K562 (cell line): ENCODE measurements at regions not wholly inside any gene's neighbourhood (a gene's known extent, or its start where the extent isn't known, plus 50 kb on each side); places are given as distances from the start of the nearest gene placed in this dataset.

ENCODE experiments used
- ATAC-seq: fragments of 200-7000 bp; cut with Tn5 transposase; 3 replicates; pipeline ENCODE4 v1.9.1; 2020; ENCODE audit warnings: moderate library complexity
- BruUV-seq: library from RNA; stranded (reverse); fragments of 400-500 nt; replicated peaks from 2 replicates; lab custom pipeline; 2021; lab: Mats Ljungman, UMichigan
- CTCF ChIA-PET: fragments of 300-600 bp; formaldehyde crosslinking; extraction: SDS; loops from one replicate; lab custom pipeline; 2021; ENCODE audit warnings: low intra/inter-chr PET ratio; lab: Yijun Ruan, JAX
- POLR2A ChIA-PET: fragments of 300-600, 350-650 bp; sonication (Branson Sonifier 250); formaldehyde crosslinking; extraction: SDS; loops from one replicate; lab custom pipeline; 2021; ENCODE audit warnings: antibody characterized with exemption, inconsistent platforms; lab: Yijun Ruan, JAX
- DNase-seq, 4 experiments: peaks; one replicate each; pipeline versions ENCODE4 v3.0.0 to v3.0.0-alpha.2; 2011 to 2018; ENCODE audit warnings: low spot score in 3 of 4, mixed read lengths in 3 of 4; ENCODE audit errors: extremely low read depth in 1 of 4
- FAIRE-seq: peaks from 2 replicates; lab custom pipeline; 2011; peaks lifted over from hg19 to GRCh38; lab: Jason Lieb, UNC
- H2AFZ ChIP-seq: 2 replicates; pipeline ENCODE4 v1.6.0; 2011; ENCODE audit warnings: low read depth, low read length, control low read depth, inconsistent platforms
- H3K27ac ChIP-seq: fragments of 200-600 bp; 3 replicates; pipeline ENCODE4 v1.8.0; 2011; ENCODE audit warnings: low read depth, mild to moderate bottlenecking, control low read depth, inconsistent platforms, low read length, moderate library complexity, mixed read lengths; ENCODE audit errors: extremely low read depth
- H3K27me3 ChIP-seq, 2 experiments: fragments of 300-600 bp in 1 of 2; 2 replicates in 1 of 2; 3 replicates in 1 of 2; pipeline versions ENCODE4 v1.6.0 to v1.8.0; 2011; ENCODE audit warnings: inconsistent platforms in 2 of 2, low read length in 2 of 2, mild to moderate bottlenecking in 1 of 2, mixed read lengths in 1 of 2, moderate library complexity in 1 of 2; ENCODE audit not compliant: control insufficient read depth in 2 of 2, insufficient read depth in 2 of 2
- H3K36me3 ChIP-seq: fragments of 300-600 bp; 3 replicates; pipeline ENCODE4 v1.8.0; 2011; ENCODE audit warnings: mild to moderate bottlenecking, low read length, inconsistent platforms; ENCODE audit not compliant: control insufficient read depth, insufficient read depth
- H3K4me1 ChIP-seq, 2 experiments: fragments of 200-600 bp in 1 of 2; replicated peaks in 1 of 2; 2 replicates in 1 of 2; 3 replicates in 1 of 2; pipeline versions ENCODE4 v1.5.1 to v1.8.0; 2011; ENCODE audit warnings: inconsistent platforms in 2 of 2, low read length in 2 of 2, mild to moderate bottlenecking in 1 of 2, mixed read lengths in 1 of 2, moderate library complexity in 1 of 2; ENCODE audit not compliant: control insufficient read depth in 2 of 2, insufficient read depth in 2 of 2
- H3K4me2 ChIP-seq: 2 replicates; pipeline ENCODE4 v1.6.1; 2011; ENCODE audit warnings: low read length, control low read depth, inconsistent platforms, mixed read lengths; ENCODE audit not compliant: insufficient read depth
- H3K4me3 ChIP-seq: fragments of 200-600 bp; sonication (generic), shearing (Covaris generic); 2 replicates; pipeline ENCODE4 v1.5.1; 2016; ENCODE audit warnings: control low read depth, inconsistent platforms
- H3K79me2 ChIP-seq: fragments of 200-600 bp; 3 replicates; pipeline ENCODE4 v1.8.0; 2011; ENCODE audit warnings: low read length, inconsistent platforms; ENCODE audit not compliant: control insufficient read depth, insufficient read depth
- H3K9ac ChIP-seq, 2 experiments: 2 replicates each; pipeline versions ENCODE4 v1.6.0 to v1.6.1; 2011; ENCODE audit warnings: low read depth in 2 of 2, low read length in 2 of 2, control low read depth in 1 of 2, inconsistent platforms in 1 of 2, mild to moderate bottlenecking in 1 of 2, mixed read lengths in 1 of 2; ENCODE audit not compliant: insufficient read depth in 1 of 2
- H3K9me1 ChIP-seq: one replicate; pipeline ENCODE4 v1.6.0; 2011; ENCODE audit warnings: inconsistent platforms, mild to moderate bottlenecking, low read length, moderate library complexity; ENCODE audit not compliant: control insufficient read depth, insufficient read depth
- H3K9me3 ChIP-seq: replicated peaks from 2 replicates; pipeline ENCODE4 v1.5.1; 2011; ENCODE audit warnings: low read depth, low read length, inconsistent platforms; ENCODE audit not compliant: control insufficient read depth, insufficient read depth
- H4K20me1 ChIP-seq: replicated peaks from 2 replicates; pipeline ENCODE4 v1.6.1; 2011; ENCODE audit warnings: low read length, inconsistent platforms, mixed read lengths; ENCODE audit not compliant: control insufficient read depth, insufficient read depth
- BCL6 ChIP-seq: fragments of 250-450 bp; sonication (Bioruptor Pico); IDR thresholded peaks from 2 replicates; pipeline ENCODE4 v1.4.0; 2020
- BRD4 ChIP-seq: fragments of 200-600 bp; sonication (generic); IDR thresholded peaks from 2 replicates; pipeline ENCODE4 v1.6.1; 2017; ENCODE audit warnings: inconsistent platforms
- CC2D1A ChIP-seq: fragments of 450-650 bp; IDR thresholded peaks from 2 replicates; pipeline ENCODE4 v1.6.1; 2017; ENCODE audit warnings: mild to moderate bottlenecking
- EGR1 ChIP-seq: fragments of 450-650 bp; conservative IDR thresholded peaks from 2 replicates; pipeline ENCODE4 v1.6.1; 2017; ENCODE audit warnings: mild to moderate bottlenecking
- ETS1 ChIP-seq: conservative IDR thresholded peaks from 2 replicates; pipeline ENCODE4 v1.6.1; 2011; ENCODE audit warnings: low read depth, mild to moderate bottlenecking, low read length; ENCODE audit not compliant: control insufficient read depth
- FOXJ2 ChIP-seq: fragments of 200-800 bp; sonication (Bioruptor generic); IDR thresholded peaks from 2 replicates; pipeline ENCODE4 v1.6.1; 2016; ENCODE audit warnings: missing genetic modification characterization, missing compliant biosample characterization
- KDM2B ChIP-seq: fragments of 250-450 bp; sonication (Bioruptor Pico); IDR thresholded peaks from 2 replicates; pipeline ENCODE4 v1.8.0; 2021; ENCODE audit warnings: mild to moderate bottlenecking, moderate library complexity
- POLR2H ChIP-seq: IDR thresholded peaks from 2 replicates; pipeline ENCODE4 v1.6.1; 2016; ENCODE audit warnings: missing genetic modification characterization, low read depth, mild to moderate bottlenecking, control low read depth, missing compliant biosample characterization, moderate library complexity
- RBM14 ChIP-seq: fragments of 200-400 bp; formaldehyde crosslinking; IDR thresholded peaks from 2 replicates; pipeline ENCODE4 v1.6.1; 2018; ENCODE audit warnings: low read depth, mild to moderate bottlenecking, low read length, moderate library complexity, borderline replicate concordance; ENCODE audit not compliant: insufficient read depth
- SOX6 ChIP-seq: fragments of 450-650 bp; IDR thresholded peaks from 2 replicates; pipeline ENCODE4 v1.6.1; 2014; ENCODE audit warnings: mild to moderate bottlenecking
- SUPT5H ChIP-seq: fragments of 450-650 bp; IDR thresholded peaks from 2 replicates; pipeline ENCODE4 v1.6.1; 2016
- TAL1 ChIP-seq: fragments of 450-650 bp; IDR thresholded peaks from 2 replicates; pipeline ENCODE4 v1.6.1; 2016; ENCODE audit warnings: mild to moderate bottlenecking
- TCF3 ChIP-seq: sonication (generic); formaldehyde crosslinking; IDR thresholded peaks from 2 replicates; pipeline ENCODE4 v1.4.0; 2020; ENCODE audit warnings: mild to moderate bottlenecking, missing genetic modification reagents
- TEAD1 ChIP-seq, 2 experiments: fragments of 450-650 bp in 1 of 2; sonication (generic) in 1 of 2; formaldehyde crosslinking; IDR thresholded peaks; 2 replicates each; pipeline versions ENCODE4 v1.4.0 to v1.8.0; 2020 to 2022; ENCODE audit warnings: mild to moderate bottlenecking in 2 of 2, missing genetic modification reagents in 1 of 2
- TEAD4 ChIP-seq, 2 experiments: sonication (generic) in 1 of 2; formaldehyde crosslinking in 1 of 2; IDR thresholded peaks; 2 replicates each; pipeline versions ENCODE4 v1.6.1 to v1.8.0; 2012 to 2022; ENCODE audit warnings: borderline replicate concordance in 1 of 2, inconsistent platforms in 1 of 2, low read length in 1 of 2, mild to moderate bottlenecking in 1 of 2, missing genetic modification reagents in 1 of 2
- ZEB2 ChIP-seq: fragments of 450-650 bp; IDR thresholded peaks from 2 replicates; pipeline ENCODE4 v1.6.1; 2016
- ZNF121 ChIP-seq: sonication (generic); formaldehyde crosslinking; conservative IDR thresholded peaks from 2 replicates; pipeline ENCODE4 v1.8.0; 2022; ENCODE audit warnings: missing genetic modification reagents
- ZNF384 ChIP-seq: IDR thresholded peaks from 2 replicates; pipeline ENCODE4 v1.6.1; 2012; ENCODE audit warnings: low read depth, low read length, improper control_type of control experiment
- WGBS: fragments of 100-300 bp; shearing (Covaris generic); methylation state at CpG from one replicate; pipeline ENCODE4 v1.1.6; 2016; ENCODE audit warnings: low coverage, mixed read lengths; ENCODE audit not compliant: insufficient coverage; ENCODE audit errors: missing lambda C conversion rate; 5-methylcytosine and 5-hydroxymethylcytosine counted together
- in situ Hi-C: fragments of 300-500 bp; cut with MboI; formaldehyde crosslinking; loops from 4 replicates; pipeline ENCODE4 v1.15.0; 2018; ENCODE audit warnings: inconsistent platforms, mixed read lengths
- intact Hi-C: fragments of 100-400 bp; cut with micrococcal nuclease; formaldehyde crosslinking; loops from 2 replicates; pipeline ENCODE4 v1.14.2; 2022
- TF ChIP-seq, protein P1 (sequence below): fragments of 450-650 bp; IDR thresholded peaks from 2 replicates; pipeline ENCODE4 v1.6.1; 2016; ENCODE audit warnings: antibody characterized with exemption
- TF ChIP-seq, protein P2 (sequence below): sonication (generic); formaldehyde crosslinking; IDR thresholded peaks from 2 replicates; pipeline ENCODE4 v1.8.0; 2022; ENCODE audit warnings: missing genetic modification reagents, mild to moderate bottlenecking, moderate library complexity, borderline replicate concordance

GRCh38 chr5:74392711-74393351, 247.7 kb downstream of the ENC1 start (continued):
- TF ChIP-seq FOXJ2 (tag) (peak; percentile 55; the same call in 1 of the 2 replicates), BCL6 (CRISPR knock-in tag) (no peak), TEAD4 (IDR thresholded peaks at IDR 0.05; ENCODE audit: low read length) (peak; percentile 51; the same call in 1 of the 2 replicates), TEAD4 (CRISPR knock-in tag; IDR thresholded peaks at IDR 0.05; ENCODE audit: borderline replicate concordance) (no peak), KDM2B (CRISPR knock-in tag) (no peak), TCF3 (CRISPR knock-in tag) (peak; percentile 26; the same call in 1 of the 2 replicates), ZNF121 (no peak), TEAD1 (CRISPR knock-in tag; IDR thresholded peaks at IDR 0.05) (peak in 1 of 2 experiments; percentile 21; a peak in 1 of 4 replicates), ZEB2 (no peak), RBM14 (no peak), SOX6 (peak; percentile 56), POLR2H (tag) (no peak), TAL1 (peak; percentile 28)

- intact Hi-C loops (loop anchor here (5.0 kb wide), 1 partner anchor 251 kb away; the partner anchor contains the start of gene ENC1), in situ Hi-C loops (no loop called here)
- H3K27ac ChIP-seq = peak overlapping the region; percentile 54
- no peaks in the 10 kb centered on the region for H4K20me1 ChIP-seq
- no peaks in the 10 kb centered on the region for H3K79me2 ChIP-seq
- BruUV-seq = no TSS peak
- H3K9me3 ChIP-seq = no peaks in the 10 kb centered on the region
- H3K9ac ChIP-seq = no peak overlapping the region; a peak in 1 of 4 replicates
- DNase-seq = peak in 2 of 4 experiments; percentile 23 to 56
- peak overlapping the region; percentile 53 for H2AFZ ChIP-seq
- H3K36me3 ChIP-seq = no peaks in the 10 kb centered on the region
- no peaks in the 10 kb centered on the region for H3K9me1 ChIP-seq
- FAIRE-seq = peak; percentile 65
- WGBS = 5% methylated on average over 3 of the region's 3 CpGs
- peaks cover 0 to 8% of the 10 kb centered on the region in 2 experiments; a peak in 3 of 5 replicates for H3K4me1 ChIP-seq
- POLR2A ChIA-PET = interaction anchor here (0.6 to 1.5 kb wide), 2 partner anchors 25 to 1371 kb away, joined by 3 to 7 read pairs; no protein-coding TSS in a partner anchor
- no peak overlapping the region for H3K4me3 ChIP-seq
- ATAC-seq = peak; percentile 83
- CTCF ChIA-PET = no interaction called here
- peak overlapping the region; percentile 36; the same call in 1 of the 2 replicates for H3K4me2 ChIP-seq
- no peaks in the 10 kb centered on the region for H3K27me3 ChIP-seq
- TF ChIP-seq EGR1 = no peak
- TF ChIP-seq, protein P1, sequence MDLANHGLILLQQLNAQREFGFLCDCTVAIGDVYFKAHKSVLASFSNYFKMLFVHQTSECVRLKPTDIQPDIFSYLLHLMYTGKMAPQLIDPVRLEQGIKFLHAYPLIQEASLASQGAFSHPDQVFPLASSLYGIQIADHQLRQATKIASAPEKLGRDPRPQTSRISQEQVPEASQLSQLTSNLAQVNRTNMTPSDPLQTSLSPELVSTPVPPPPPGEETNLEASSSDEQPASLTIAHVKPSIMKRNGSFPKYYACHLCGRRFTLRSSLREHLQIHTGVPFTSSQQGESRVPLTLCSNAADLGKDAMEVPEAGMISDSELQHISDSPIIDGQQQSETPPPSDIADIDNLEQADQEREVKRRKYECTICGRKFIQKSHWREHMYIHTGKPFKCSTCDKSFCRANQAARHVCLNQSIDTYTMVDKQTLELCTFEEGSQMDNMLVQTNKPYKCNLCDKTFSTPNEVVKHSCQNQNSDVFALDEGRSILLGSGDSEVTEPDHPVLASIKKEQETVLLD = no peak
- TF ChIP-seq SUPT5H = no peak
- no peak for TF ChIP-seq ETS1
- peak; percentile 91 for TF ChIP-seq ZNF384
- TF ChIP-seq BRD4 = no peak
- TF ChIP-seq CC2D1A = peak; percentile 25; the same call in 1 of the 2 replicates
- TF ChIP-seq, protein P2, sequence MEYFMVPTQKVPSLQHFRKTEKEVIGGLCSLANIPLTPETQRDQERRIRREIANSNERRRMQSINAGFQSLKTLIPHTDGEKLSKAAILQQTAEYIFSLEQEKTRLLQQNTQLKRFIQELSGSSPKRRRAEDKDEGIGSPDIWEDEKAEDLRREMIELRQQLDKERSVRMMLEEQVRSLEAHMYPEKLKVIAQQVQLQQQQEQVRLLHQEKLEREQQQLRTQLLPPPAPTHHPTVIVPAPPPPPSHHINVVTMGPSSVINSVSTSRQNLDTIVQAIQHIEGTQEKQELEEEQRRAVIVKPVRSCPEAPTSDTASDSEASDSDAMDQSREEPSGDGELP = no peak
These were observed 249.1 kb downstream of the ENC1 start for GRCh38 chr5:74391410-74391809.
